CD4-positive, CD25-positive, alpha-beta regulatory T cell (primary cell): ENCODE measurements at regions not wholly inside any gene's neighbourhood (a gene's known extent, or its start where the extent isn't known, plus 50 kb on each side); places are given as distances from the start of the nearest gene placed in this dataset.
A peak's percentile ranks its signal among the peaks of the same experiment; 100 is the strongest.
"Not testable (repeated sequence)": the region's sequence is repeated elsewhere in the genome, so short reads cannot be mapped to it uniquely, and the experiment has no call there.

Source experiments
- ATAC-seq, 2 donors: fragments of 150-1000 bp; cut with Tn5 transposase; one replicate each; pipeline ENCODE4 v1.10.0; 2021; ENCODE audit warnings: low read depth in 2 of 2, moderate number of reproducible peaks in 2 of 2, moderate library complexity in 1 of 2
- DNase-seq, 3 donors: peaks; one replicate each; pipeline versions ENCODE4 v3.0.0 to v3.0.0-alpha.2; 2012 to 2022; ENCODE audit warnings: mixed read lengths in 1 of 3
- H3K27ac ChIP-seq: one replicate; pipeline ENCODE4 v1.7.0; 2013; ENCODE audit warnings: mild to moderate bottlenecking, low read length; ENCODE audit not compliant: insufficient read depth, poor library complexity, severe bottlenecking
- H3K27me3 ChIP-seq: one replicate; pipeline ENCODE4 v1.7.0; 2013; ENCODE audit warnings: low read length; ENCODE audit not compliant: control insufficient read depth, insufficient read depth
- H3K36me3 ChIP-seq: one replicate; pipeline ENCODE4 v1.7.0; 2013; ENCODE audit warnings: mild to moderate bottlenecking, low read length, moderate library complexity; ENCODE audit not compliant: control insufficient read depth, insufficient read depth
- H3K4me1 ChIP-seq: 2 replicates; pipeline ENCODE4 v1.7.0; 2013; ENCODE audit warnings: mild to moderate bottlenecking, low read length; ENCODE audit not compliant: insufficient read depth, control insufficient read depth, poor library complexity, severe bottlenecking
- H3K4me3 ChIP-seq: one replicate; pipeline ENCODE4 v1.7.0; 2013; ENCODE audit warnings: low read depth, mild to moderate bottlenecking, low read length, moderate library complexity
- H3K9me3 ChIP-seq, 2 experiments: 1 replicate in 1 of 2; 2 replicates in 1 of 2; pipeline ENCODE4 v1.7.0; 2013; ENCODE audit warnings: low read length in 2 of 2, mild to moderate bottlenecking in 1 of 2, moderate library complexity in 1 of 2; ENCODE audit not compliant: control insufficient read depth in 2 of 2
- H3K27ac Mint-ChIP-seq, 3 donors: one replicate each; pipeline ENCODE4 v1.8.0; 2020 to 2022; ENCODE audit warnings: mild to moderate bottlenecking in 3 of 3, mixed read lengths in 3 of 3, moderate library complexity in 2 of 3
- H3K27me3 Mint-ChIP-seq: one replicate; pipeline ENCODE4 v1.8.0; 2022; ENCODE audit warnings: mild to moderate bottlenecking, mixed read lengths
- H3K36me3 Mint-ChIP-seq: one replicate; pipeline ENCODE4 v1.8.0; 2020; ENCODE audit warnings: mixed read lengths
- H3K4me1 Mint-ChIP-seq, 4 donors: one replicate each; pipeline ENCODE4 v1.8.0; 2020 to 2022; ENCODE audit warnings: mixed read lengths in 4 of 4, mild to moderate bottlenecking in 1 of 4
- H3K4me3 Mint-ChIP-seq, 4 donors: one replicate each; pipeline ENCODE4 v1.8.0; 2020 to 2022; ENCODE audit warnings: mild to moderate bottlenecking in 4 of 4, mixed read lengths in 4 of 4, moderate library complexity in 3 of 4
- H3K9me3 Mint-ChIP-seq, 7 donors: one replicate each; pipeline ENCODE4 v1.8.0; 2020 to 2022; ENCODE audit warnings: mixed read lengths in 7 of 7, mild to moderate bottlenecking in 3 of 7, moderate library complexity in 2 of 7

DNA sequence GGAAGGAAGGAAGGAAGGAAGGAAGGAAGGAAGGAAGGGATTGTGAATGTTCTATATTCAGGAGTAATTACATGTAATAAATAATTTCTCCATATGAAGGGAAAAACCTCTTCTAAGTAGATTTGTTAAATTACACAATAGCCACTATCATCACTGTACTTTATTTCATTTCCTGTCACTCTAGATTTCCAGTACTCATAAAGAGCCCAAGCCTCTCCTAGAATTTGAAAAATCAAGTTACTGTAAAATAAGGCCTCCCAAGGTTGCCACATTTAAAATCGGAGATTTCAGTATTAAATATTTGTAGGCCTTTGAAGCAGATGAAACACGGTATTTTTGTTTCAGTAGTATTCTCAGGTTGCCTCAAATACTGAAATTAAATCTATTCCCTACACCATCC lies 499.0 kb downstream of the CDH10 start:
- Histone ChIP-seq H3K27me3 (no peaks in the 10 kb centered on the region), H3K4me1 (no peaks in the 10 kb centered on the region), H3K9me3 (peaks cover 0 to 5% of the 10 kb centered on the region in 2 experiments), H3K4me3 (no peak overlapping the region), H3K36me3 (no peaks in the 10 kb centered on the region), H3K27ac (no peak overlapping the region)
- Mint-ChIP-seq H3K4me3 (peak overlapping the region in 1 of 4 donors; percentile 81), H3K9me3 (peaks cover 0 to 15% (median 1%) of the 10 kb centered on the region in 7 donors), H3K27me3 (no peaks in the 10 kb centered on the region), H3K4me1 (no peaks in the 10 kb centered on the region), H3K27ac (no peak overlapping the region), H3K36me3 (no peaks in the 10 kb centered on the region)
- DNase-seq: no peak
- no peak for ATAC-seq

DNA sequence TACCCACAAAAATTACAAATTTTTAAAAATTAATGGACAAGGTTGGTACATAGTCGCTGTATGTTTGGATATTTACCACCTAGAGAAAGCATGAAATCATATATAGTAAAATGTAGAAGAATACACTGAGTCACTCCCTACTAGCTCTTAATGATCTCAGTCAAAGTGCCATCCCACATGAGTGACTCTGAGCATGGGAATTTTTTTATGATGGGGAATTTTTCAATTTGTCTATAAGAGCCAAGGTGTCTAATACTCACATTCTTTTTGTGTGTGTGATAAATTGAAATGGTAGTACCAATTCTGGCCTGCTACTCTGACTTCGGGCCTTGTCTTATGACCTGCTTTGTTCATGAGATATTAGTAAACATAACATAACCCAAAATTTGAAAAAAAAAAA lies 483.2 kb downstream of the CDH10 start:
- H3K36me3 ChIP-seq: no peaks in the 10 kb centered on the region
- Mint-ChIP-seq H3K4me1 (no peaks in the 10 kb centered on the region), H3K27me3 (no peaks in the 10 kb centered on the region), H3K36me3 (no peaks in the 10 kb centered on the region), H3K27ac (no peak overlapping the region), H3K9me3 (peaks cover 0 to 32% (median 11%) of the 10 kb centered on the region in 7 donors), H3K4me3 (no peak overlapping the region)
- no peak overlapping the region for H3K4me3 ChIP-seq
- no peaks in the 10 kb centered on the region for H3K27me3 ChIP-seq
- no peaks in the 10 kb centered on the region for H3K4me1 ChIP-seq
- DNase-seq: no peak
- no peak overlapping the region for H3K27ac ChIP-seq
- no peak for ATAC-seq
- H3K9me3 ChIP-seq: no peaks in the 10 kb centered on the region

DNA sequence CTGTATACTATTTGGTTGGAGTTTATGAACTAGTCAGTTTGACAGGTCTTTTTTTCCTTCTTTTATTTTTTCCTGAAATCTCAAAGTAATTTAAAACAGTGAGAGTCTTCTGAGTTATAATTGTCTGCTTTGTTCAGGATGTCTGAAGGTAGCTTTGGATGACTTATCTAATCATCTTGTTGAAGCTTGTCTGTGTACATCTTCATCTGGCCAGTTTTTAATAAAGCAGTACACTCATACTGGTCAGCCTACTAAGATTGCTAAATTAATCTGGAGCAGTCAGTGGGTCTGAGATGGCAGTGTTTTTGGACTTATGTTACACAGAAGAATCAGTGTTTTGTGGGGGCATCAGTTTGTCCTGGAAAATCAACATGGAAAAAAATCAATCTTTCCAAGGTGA lies 482.4 kb downstream of the CDH10 start:
- Histone ChIP-seq H3K4me1 (no peaks in the 10 kb centered on the region), H3K27me3 (no peaks in the 10 kb centered on the region), H3K36me3 (no peaks in the 10 kb centered on the region), H3K27ac (no peak overlapping the region), H3K4me3 (no peak overlapping the region), H3K9me3 (peaks cover 0 to 3% of the 10 kb centered on the region in 2 experiments)
- ATAC-seq: no peak
- Mint-ChIP-seq H3K4me1 (no peaks in the 10 kb centered on the region), H3K4me3 (no peak overlapping the region), H3K27ac (no peak overlapping the region), H3K27me3 (no peaks in the 10 kb centered on the region), H3K9me3 (peaks cover 0 to 25% (median 11%) of the 10 kb centered on the region in 7 donors), H3K36me3 (no peaks in the 10 kb centered on the region)
- no peak for DNase-seq

DNA sequence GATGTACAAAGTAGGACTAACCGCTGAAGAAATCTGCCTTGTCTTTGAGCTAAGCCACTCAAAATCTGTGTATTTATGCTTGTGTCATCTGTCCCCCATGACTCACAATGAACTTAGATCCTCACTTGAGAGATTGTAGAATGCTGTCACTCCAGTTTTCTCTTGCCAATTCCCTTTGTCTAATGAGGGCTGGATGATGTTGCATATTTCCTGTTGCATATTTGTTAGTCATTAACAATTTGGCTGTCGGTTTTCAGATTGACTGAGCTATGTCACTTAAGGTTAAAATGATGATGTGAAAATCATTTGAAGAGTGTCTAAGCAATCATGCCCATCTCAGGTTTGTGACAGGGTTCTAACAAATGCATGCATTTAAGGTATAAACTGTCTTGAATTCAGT lies 481.7 kb downstream of the CDH10 start:
- no peak for ATAC-seq
- H3K36me3 ChIP-seq: no peaks in the 10 kb centered on the region
- no peak overlapping the region for H3K27ac ChIP-seq
- no peaks in the 10 kb centered on the region for H3K4me1 ChIP-seq
- Mint-ChIP-seq H3K9me3 (peaks cover 3 to 24% (median 12%) of the 10 kb centered on the region in 7 donors), H3K4me3 (no peak overlapping the region), H3K27me3 (no peaks in the 10 kb centered on the region), H3K4me1 (no peaks in the 10 kb centered on the region), H3K36me3 (no peaks in the 10 kb centered on the region), H3K27ac (no peak overlapping the region)
- H3K9me3 ChIP-seq: peaks cover 0 to 3% of the 10 kb centered on the region in 2 experiments
- no peak for DNase-seq
- no peaks in the 10 kb centered on the region for H3K27me3 ChIP-seq
- no peak overlapping the region for H3K4me3 ChIP-seq

DNA sequence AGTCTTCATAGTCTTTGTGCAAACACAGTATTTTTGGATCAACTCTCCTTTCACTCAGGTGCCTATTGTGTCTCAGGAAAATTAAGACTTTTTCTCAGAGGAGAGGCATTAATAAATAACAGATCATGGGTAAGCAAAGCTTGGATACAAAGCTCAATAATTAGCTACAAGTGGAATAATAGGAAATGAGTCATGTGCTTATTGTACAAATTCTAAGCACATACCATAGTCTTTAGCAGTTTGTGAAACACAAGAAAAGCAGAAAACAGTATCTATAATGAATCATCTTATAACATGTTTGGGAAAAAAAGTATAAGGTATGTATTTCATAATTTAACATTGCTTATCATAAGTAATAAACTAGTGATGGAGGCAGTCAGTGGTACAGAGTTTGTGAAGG lies 477.0 kb downstream of the CDH10 start:
- DNase-seq (no peak), ATAC-seq (no peak)
- Histone ChIP-seq H3K27ac (no peak overlapping the region), H3K27me3 (no peaks in the 10 kb centered on the region), H3K4me1 (no peaks in the 10 kb centered on the region), H3K36me3 (no peaks in the 10 kb centered on the region), H3K4me3 (no peak overlapping the region), H3K9me3 (peaks cover 5 to 8% of the 10 kb centered on the region in 2 experiments)
- Mint-ChIP-seq H3K4me1 (no peaks in the 10 kb centered on the region), H3K9me3 (peaks cover 5 to 25% (median 13%) of the 10 kb centered on the region in 7 donors), H3K27ac (no peak overlapping the region), H3K4me3 (no peak overlapping the region), H3K27me3 (no peaks in the 10 kb centered on the region), H3K36me3 (no peaks in the 10 kb centered on the region)

DNA sequence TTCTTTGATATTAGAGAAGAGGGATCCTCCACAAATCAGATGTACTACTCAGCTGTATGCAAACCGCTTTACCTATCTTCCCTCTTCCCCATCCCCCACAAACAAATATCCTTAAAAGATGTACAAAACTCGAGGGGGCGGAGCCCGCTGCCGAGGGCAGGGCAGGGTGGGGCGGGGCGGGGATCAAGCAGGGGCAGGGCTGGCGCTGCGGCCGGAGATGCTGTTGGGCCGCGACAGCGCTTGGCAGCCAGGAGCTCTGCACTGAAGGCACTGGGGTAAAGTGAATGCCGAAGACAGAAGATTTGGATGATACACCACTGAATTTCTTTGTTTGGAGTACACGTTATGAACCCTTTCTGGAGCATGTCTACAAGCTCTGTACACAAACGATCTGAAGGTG lies 474.8 kb downstream of the CDH10 start:
- H3K27ac Mint-ChIP-seq: no peak overlapping the region
- DNase-seq: no peak
- Histone ChIP-seq H3K27me3 (no peaks in the 10 kb centered on the region), H3K36me3 (no peaks in the 10 kb centered on the region), H3K4me1 (no peaks in the 10 kb centered on the region), H3K9me3 (peaks cover 5 to 8% of the 10 kb centered on the region in 2 experiments), H3K27ac (no peak overlapping the region), H3K4me3 (no peak overlapping the region)
- no peaks in the 10 kb centered on the region for H3K36me3 Mint-ChIP-seq
- peaks cover 5 to 25% (median 12%) of the 10 kb centered on the region in 7 donors for H3K9me3 Mint-ChIP-seq
- no peaks in the 10 kb centered on the region for H3K4me1 Mint-ChIP-seq
- no peak overlapping the region for H3K4me3 Mint-ChIP-seq
- H3K27me3 Mint-ChIP-seq: no peaks in the 10 kb centered on the region
- no peak for ATAC-seq

DNA sequence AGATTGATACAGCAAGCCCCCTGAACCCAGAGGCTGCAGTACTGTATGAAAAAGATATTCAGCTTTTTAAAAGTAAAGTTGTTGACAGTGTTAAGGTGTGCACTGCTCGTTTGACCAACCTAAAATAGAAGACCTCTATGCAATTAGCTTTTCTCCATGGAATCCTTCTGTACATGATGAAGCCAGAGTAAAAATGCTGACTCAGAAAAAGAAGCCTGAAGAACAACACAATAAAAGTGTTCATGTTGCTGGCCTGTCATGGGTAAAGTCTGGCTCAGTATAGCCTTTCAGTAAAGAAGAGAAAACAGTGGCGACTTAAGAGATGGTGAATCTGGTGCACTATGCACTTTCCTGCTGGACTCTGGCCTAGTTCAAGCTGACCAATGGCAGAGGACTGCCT lies 473.8 kb downstream of the CDH10 start:
- H3K27ac ChIP-seq, H3K27me3 Mint-ChIP-seq, H3K9me3 ChIP-seq, H3K4me1 Mint-ChIP-seq, H3K4me1 ChIP-seq, H3K36me3 ChIP-seq, H3K27ac Mint-ChIP-seq, H3K4me3 ChIP-seq, H3K27me3 ChIP-seq, H3K4me3 Mint-ChIP-seq, ATAC-seq, DNase-seq, H3K36me3 Mint-ChIP-seq: not testable (repeated sequence)
- H3K9me3 Mint-ChIP-seq: peaks cover 5 to 22% (median 11%) of the 10 kb centered on the region in 7 donors

DNA sequence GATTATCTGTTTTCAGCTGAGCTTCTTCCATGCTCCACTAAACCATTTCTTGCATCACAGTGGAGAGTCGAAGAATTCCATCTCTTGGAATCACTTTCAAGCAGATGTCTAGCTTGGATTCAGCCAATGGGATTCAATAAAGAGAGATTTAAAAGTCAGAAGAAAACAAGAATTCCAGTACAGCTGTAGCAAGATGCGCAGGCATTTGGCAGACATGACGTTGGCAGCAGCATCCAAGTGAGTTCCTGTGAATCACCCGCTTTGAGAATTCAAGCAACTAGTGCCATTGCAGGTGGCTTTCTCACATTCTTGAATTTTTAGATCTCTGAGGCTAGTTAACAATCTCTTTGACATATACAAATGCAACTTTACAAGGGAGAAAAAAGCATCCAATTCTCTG lies 467.0 kb downstream of the CDH10 start:
- H3K4me1 Mint-ChIP-seq: no peaks in the 10 kb centered on the region
- H3K4me3 Mint-ChIP-seq: no peak overlapping the region
- no peaks in the 10 kb centered on the region for H3K4me1 ChIP-seq
- no peaks in the 10 kb centered on the region for H3K36me3 Mint-ChIP-seq
- H3K27ac ChIP-seq: no peak overlapping the region
- peaks cover 0 to 6% of the 10 kb centered on the region in 2 experiments for H3K9me3 ChIP-seq
- H3K27ac Mint-ChIP-seq: no peak overlapping the region
- H3K4me3 ChIP-seq: no peak overlapping the region
- no peaks in the 10 kb centered on the region for H3K27me3 Mint-ChIP-seq
- no peaks in the 10 kb centered on the region for H3K27me3 ChIP-seq
- no peak for DNase-seq
- H3K36me3 ChIP-seq: no peaks in the 10 kb centered on the region
- ATAC-seq: no peak
- H3K9me3 Mint-ChIP-seq: peaks cover 0 to 13% (median 3%) of the 10 kb centered on the region in 7 donors
